Stimulated activated CD4-positive, alpha-beta T cell treated with anti-CD3 and anti-CD28 coated beads, Interleukin-2, amount 100 ng/mL, for 48 hours (primary cell): ENCODE measurements at regions not wholly inside any gene's neighbourhood (a gene's known extent, or its start where the extent isn't known, plus 50 kb on each side); places are given as distances from the start of the nearest gene placed in this dataset.
"Not testable (repeated sequence)": the region's sequence is repeated elsewhere in the genome, so short reads cannot be mapped to it uniquely, and the experiment has no call there.

Experiments
- DNase-seq, 2 donors: peaks; one replicate each; pipeline ENCODE4 v3.0.0-alpha.2; 2020

- no peak for DNase-seq
Measured at GRCh38 chrY:14356154-14356553, 168.2 kb upstream of the NLGN4Y start.

GRCh38 chrY:14360748-14361500 lies 163.4 kb upstream of the NLGN4Y start:
- DNase-seq = no peak

- no peak for DNase-seq
Measured at GRCh38 chrY:14373608-14374007, 150.7 kb upstream of the NLGN4Y start.

GRCh38 chrY:14378217-14378616 lies 146.1 kb upstream of the NLGN4Y start:
- DNase-seq = no peak

GRCh38 chrY:14410549-14411030 lies 113.7 kb upstream of the NLGN4Y start:
- DNase-seq = not testable (repeated sequence)

- DNase-seq = no peak
Measured at GRCh38 chrY:14411334-14411733, 113.0 kb upstream of the NLGN4Y start.

GRCh38 chrY:14436546-14436945 lies 87.8 kb upstream of the NLGN4Y start:
- no peak for DNase-seq

- DNase-seq = no peak
Measured at GRCh38 chrY:14437626-14438025, 86.7 kb upstream of the NLGN4Y start.

- DNase-seq = no peak
Measured at GRCh38 chrY:14438395-14438794, 85.9 kb upstream of the NLGN4Y start.

- no peak for DNase-seq
Measured at GRCh38 chrY:14444550-14444949, 79.8 kb upstream of the NLGN4Y start.

GRCh38 chrY:14468151-14468683 lies 56.1 kb upstream of the NLGN4Y start:
- DNase-seq = no peak

GRCh38 chrY:14472421-14472820 lies 51.9 kb upstream of the NLGN4Y start:
- no peak for DNase-seq

GRCh38 chrY:14473320-14473719 lies 51.0 kb upstream of the NLGN4Y start:
- DNase-seq = no peak
